ENCODE measurements at regions not wholly inside any gene's neighbourhood (a gene's known extent, or its start where the extent isn't known, plus 50 kb on each side); places are given as distances from the start of the nearest gene placed in this dataset.
"Not testable (repeated sequence)": the region's sequence is repeated elsewhere in the genome, so short reads cannot be mapped to it uniquely, and the experiment has no call there.

GRCh38 chrX:44054863-44055601 lies 81.8 kb upstream of the NDP start:
- TF ChIP-seq EZH2 (IDR thresholded peaks at IDR 0.05; ENCODE audit: borderline replicate concordance, insufficient read depth, low read depth, low read length, poor library complexity, severe bottlenecking) (no peak), CTCF (IDR thresholded peaks at IDR 0.05) (no peak)
- ChIA-PET POLR2A (no interaction called here), CTCF (no interaction called here)
- Histone ChIP-seq H3K36me3 (replicated peaks in 1 of 2; ENCODE audit: control extremely low read depth in 1 of 2, control insufficient read depth in 1 of 2, extremely low read depth in 1 of 2, insufficient read depth in 2 of 2, low read length in 1 of 2) (no peaks in the 10 kb centered on the region), H3K4me1 (ENCODE audit: control insufficient read depth in 2 of 2, insufficient read depth in 2 of 2, low read length in 2 of 2) (no peaks in the 10 kb centered on the region), H3K27ac (ENCODE audit: low read length in 2 of 2) (no peak overlapping the region), H3K9me3 (ENCODE audit: control extremely low read depth in 1 of 3, control insufficient read depth in 2 of 3, insufficient read depth in 1 of 3, low read length in 2 of 3) (no peaks in the 10 kb centered on the region), H3K4me3 (ENCODE audit: control extremely low read depth in 1 of 5, extremely low read depth in 1 of 5, insufficient read depth in 1 of 5, low read depth in 2 of 5, low read length in 4 of 5) (no peak overlapping the region), H2AFZ (ENCODE audit: insufficient read depth, low read depth, low read length, poor library complexity, severe bottlenecking) (no peak overlapping the region), H3K79me2 (ENCODE audit: control insufficient read depth, insufficient read depth, low read length) (no peaks in the 10 kb centered on the region), H3K9ac (ENCODE audit: low read length) (no peak overlapping the region), H3K27me3 (replicated peaks in 1 of 4; ENCODE audit: control extremely low read depth in 1 of 4, control insufficient read depth in 3 of 4, insufficient read depth in 4 of 4, low read length in 3 of 4) (no peaks in the 10 kb centered on the region), H4K20me1 (ENCODE audit: control insufficient read depth, insufficient read depth, low read length, poor library complexity, severe bottlenecking) (no peaks in the 10 kb centered on the region), H3K4me2 (replicated peaks; ENCODE audit: low read depth, low read length, poor library complexity, severe bottlenecking) (no peak overlapping the region)
- ATAC-seq (ENCODE audit: low read depth) (no peak), DNase-seq (no peak)
- Mint-ChIP-seq H3K4me3 (no peak overlapping the region), H3K9me3 (ENCODE audit: insufficient read depth) (no peaks in the 10 kb centered on the region), H3K27me3 (peaks cover 9% of the 10 kb centered on the region), H3K27ac (no peak overlapping the region), H3K4me1 (no peaks in the 10 kb centered on the region)
- intact Hi-C loops (cut with micrococcal nuclease), result no loop called here
- 0% methylated on average over 1 of the region's 4 CpGs for WGBS (ENCODE audit: insufficient coverage)

- H3K4me1 Mint-ChIP-seq; H4K20me1 ChIP-seq (ENCODE audit: control insufficient read depth, insufficient read depth, low read length, poor library complexity, severe bottlenecking); POLR2A ChIA-PET; H3K4me2 ChIP-seq (replicated peaks; ENCODE audit: low read depth, low read length, poor library complexity, severe bottlenecking); H3K4me3 Mint-ChIP-seq; CTCF ChIA-PET; H3K9me3 ChIP-seq (ENCODE audit: control extremely low read depth in 1 of 3, control insufficient read depth in 2 of 3, insufficient read depth in 1 of 3, low read length in 2 of 3); H2AFZ ChIP-seq (ENCODE audit: insufficient read depth, low read depth, low read length, poor library complexity, severe bottlenecking); H3K4me3 ChIP-seq (ENCODE audit: control extremely low read depth in 1 of 5, extremely low read depth in 1 of 5, insufficient read depth in 1 of 5, low read depth in 2 of 5, low read length in 4 of 5); H3K36me3 ChIP-seq (replicated peaks in 1 of 2; ENCODE audit: control extremely low read depth in 1 of 2, control insufficient read depth in 1 of 2, extremely low read depth in 1 of 2, insufficient read depth in 2 of 2, low read length in 1 of 2); ATAC-seq (ENCODE audit: low read depth); H3K27ac ChIP-seq (ENCODE audit: low read length in 2 of 2); H3K27me3 Mint-ChIP-seq; H3K27me3 ChIP-seq (replicated peaks in 1 of 4; ENCODE audit: control extremely low read depth in 1 of 4, control insufficient read depth in 3 of 4, insufficient read depth in 4 of 4, low read length in 3 of 4); H3K79me2 ChIP-seq (ENCODE audit: control insufficient read depth, insufficient read depth, low read length); H3K9me3 Mint-ChIP-seq (ENCODE audit: insufficient read depth); DNase-seq; intact Hi-C loops (cut with micrococcal nuclease); H3K4me1 ChIP-seq (ENCODE audit: control insufficient read depth in 2 of 2, insufficient read depth in 2 of 2, low read length in 2 of 2); H3K9ac ChIP-seq (ENCODE audit: low read length); H3K27ac Mint-ChIP-seq: not testable (repeated sequence)
- WGBS (ENCODE audit: insufficient coverage), result no CpG with 5 or more reads among the region's 1 CpG
These were observed 71.9 kb upstream of the NDP start for GRCh38 chrX:44045106-44045505.
